Head of caudate nucleus (tissue), 42 donors: ENCODE measurements at regions not wholly inside any gene's neighbourhood (a gene's known extent, or its start where the extent isn't known, plus 50 kb on each side); places are given as distances from the start of the nearest gene placed in this dataset.
"Not testable (repeated sequence)": the region's sequence is repeated elsewhere in the genome, so short reads cannot be mapped to it uniquely, and the experiment has no call there.

Experiments used
- DNase-seq, 42 donors: peaks; one replicate each; pipeline versions ENCODE4 v3.0.0 to v3.0.0-alpha.2; 2020 to 2021; ENCODE audit warnings: mixed read lengths in 7 of 42
- intact Hi-C: fragments of 100-400 bp; cut with DNase I; formaldehyde crosslinking; loops from one replicate; pipeline ENCODE4 v1.15.0; 2022

DNA sequence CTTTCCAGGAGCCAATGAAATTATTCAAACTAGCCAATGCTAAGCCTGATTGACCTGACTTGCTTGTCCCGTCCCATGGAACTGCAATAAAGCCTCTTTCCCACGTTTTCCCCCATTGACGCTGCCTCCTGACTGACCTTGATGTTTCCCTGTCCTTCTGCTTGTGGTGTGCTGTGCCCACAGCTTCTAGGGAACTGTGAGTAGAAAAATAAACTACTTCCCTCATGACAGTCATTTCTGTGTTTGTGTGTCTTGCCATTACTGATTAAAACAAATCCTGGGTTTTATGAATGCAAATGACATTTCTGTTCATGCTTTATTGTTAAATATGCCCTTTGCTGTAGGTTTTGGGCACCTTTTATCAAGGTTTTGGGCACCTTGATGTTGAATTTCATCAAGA is 91.3 kb upstream of the ABI1 start:
- DNase-seq, result no peak
- intact Hi-C loops, result no loop called here

DNA sequence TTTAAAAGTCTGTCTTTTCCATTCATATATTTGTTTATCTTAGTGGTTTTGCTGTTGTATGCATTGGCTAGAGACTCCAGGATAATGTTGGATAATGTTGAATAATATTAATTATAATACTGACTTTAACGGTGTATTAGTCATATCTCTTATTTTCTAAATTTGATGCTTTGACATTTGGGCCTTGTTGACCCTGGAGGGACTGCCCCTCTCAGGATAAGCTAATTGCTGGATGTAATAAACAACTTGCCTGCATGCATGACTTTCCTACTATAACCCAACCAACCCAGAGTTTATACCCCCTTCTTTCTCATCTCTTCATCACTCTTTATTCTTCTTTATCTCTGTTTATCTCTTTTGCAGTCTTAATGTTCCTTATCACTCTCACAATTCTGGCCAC is 90.9 kb upstream of the ABI1 start:
- DNase-seq, result no peak
- intact Hi-C loops, result no loop called here

- intact Hi-C loops, result no loop called here
- no peak for DNase-seq
These were observed 90.2 kb upstream of the ABI1 start for GRCh38 chr10:26950934-26951333.

DNA sequence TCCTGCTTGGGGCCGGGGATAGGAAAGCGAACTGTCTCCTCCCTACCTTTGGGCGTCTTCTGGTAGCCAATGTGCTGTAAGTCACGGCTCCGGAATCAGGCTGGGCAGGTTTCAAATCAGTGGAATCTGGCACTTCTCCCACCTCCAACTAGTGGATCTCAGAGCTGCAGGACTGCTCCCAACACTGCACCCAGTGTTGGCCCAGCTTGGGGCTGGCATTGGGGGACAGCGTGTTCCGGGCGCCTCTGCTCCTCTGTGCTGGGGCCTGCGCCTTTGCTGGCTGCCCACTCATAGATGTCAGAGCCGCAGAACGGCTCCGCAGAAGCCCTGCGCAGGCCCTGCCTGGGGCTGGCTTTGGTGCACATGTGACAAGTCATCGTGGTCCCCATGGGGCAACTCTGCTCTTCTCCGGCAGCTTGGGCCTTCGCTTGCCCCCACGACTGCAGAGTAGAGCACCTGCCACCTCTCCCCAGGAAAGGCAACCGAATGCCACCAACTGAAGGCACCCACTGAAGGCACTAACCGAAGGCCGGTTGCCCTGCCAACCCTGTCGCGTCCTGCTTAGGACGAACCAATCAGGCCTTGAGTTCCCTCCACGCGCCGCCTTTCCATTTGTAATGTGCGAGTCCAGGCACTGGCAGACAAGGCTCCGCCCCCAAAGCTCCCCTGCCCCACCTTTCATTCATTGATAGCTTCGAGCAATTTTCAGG is 85.5 kb upstream of the ABI1 start:
- DNase-seq, result peak in 31 of 42 donors; percentile 12 to 73 (median 38)

DNA sequence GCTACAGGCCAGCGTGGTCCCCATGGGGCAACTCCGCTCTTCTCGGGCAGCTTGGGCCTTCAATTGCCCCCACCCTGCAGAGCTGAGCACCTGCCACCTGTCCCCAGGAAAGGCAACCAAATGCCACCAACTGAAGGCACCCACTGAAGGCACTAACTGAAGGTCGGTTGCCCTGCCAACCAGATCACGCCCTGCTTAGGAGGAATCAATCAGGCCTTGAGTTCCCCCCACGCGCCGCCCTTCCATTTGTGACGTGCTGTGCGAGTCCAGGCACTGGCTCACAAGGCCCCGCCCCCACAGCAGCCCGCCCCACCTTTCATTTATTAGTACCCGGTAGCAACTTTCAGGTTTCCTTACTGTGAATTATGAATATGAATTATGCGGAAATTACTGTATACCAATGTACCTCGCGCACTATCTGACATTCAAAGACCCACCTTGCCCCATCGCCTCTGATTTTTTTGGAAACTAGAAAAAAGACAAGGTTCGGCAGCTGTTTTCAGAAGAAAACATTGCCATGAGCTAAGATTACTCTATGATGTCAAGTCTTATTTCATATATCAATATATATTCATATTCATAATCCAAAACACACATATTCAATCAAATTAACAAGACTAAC is 83.6 kb upstream of the ABI1 start:
- intact Hi-C loops, result no loop called here
- no peak for DNase-seq

More for the DNA sequence above, 85.5 kb upstream of the ABI1 start:
- intact Hi-C loops, result no loop called here

- DNase-seq, result no peak
- intact Hi-C loops, result no loop called here
These were observed 79.2 kb upstream of the ABI1 start for GRCh38 chr10:26939962-26940354.

- intact Hi-C loops, result no loop called here
- DNase-seq, result no peak
These were observed 78.7 kb upstream of the ABI1 start for GRCh38 chr10:26939290-26939961.

DNA sequence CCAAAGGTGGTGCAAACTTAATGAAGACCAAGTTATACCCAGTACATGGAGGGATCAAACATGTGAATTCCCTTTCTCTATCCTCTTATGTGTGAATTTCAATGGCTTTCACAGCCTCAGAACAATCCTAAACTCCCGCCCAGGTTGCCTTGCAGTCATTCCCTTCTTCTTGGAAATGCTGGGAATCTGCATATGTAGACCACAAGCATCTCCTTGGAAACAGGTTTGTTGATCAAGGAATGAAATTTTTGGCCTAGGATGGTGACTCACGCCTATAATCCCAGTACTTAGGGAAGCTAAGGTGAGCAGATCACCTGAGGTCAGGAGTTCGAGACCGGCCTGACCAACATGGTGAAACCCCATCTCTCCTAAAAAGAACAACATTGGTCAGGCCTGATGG is 77.8 kb upstream of the ABI1 start:
- intact Hi-C loops, result no loop called here
- no peak for DNase-seq

- DNase-seq, result no peak
- intact Hi-C loops, result no loop called here
These were observed 76.6 kb upstream of the ABI1 start for GRCh38 chr10:26937371-26937770.

- intact Hi-C loops, result not testable (repeated sequence)
These were observed 73.4 kb upstream of the ABI1 start for GRCh38 chr10:26934190-26934589.

GRCh38 chr10:26932576-26932975 is 71.8 kb upstream of the ABI1 start:
- intact Hi-C loops, result no loop called here
- no peak for DNase-seq

More at GRCh38 chr10:26934190-26934589, 73.4 kb upstream of the ABI1 start:
- DNase-seq, result not testable (repeated sequence)

DNA sequence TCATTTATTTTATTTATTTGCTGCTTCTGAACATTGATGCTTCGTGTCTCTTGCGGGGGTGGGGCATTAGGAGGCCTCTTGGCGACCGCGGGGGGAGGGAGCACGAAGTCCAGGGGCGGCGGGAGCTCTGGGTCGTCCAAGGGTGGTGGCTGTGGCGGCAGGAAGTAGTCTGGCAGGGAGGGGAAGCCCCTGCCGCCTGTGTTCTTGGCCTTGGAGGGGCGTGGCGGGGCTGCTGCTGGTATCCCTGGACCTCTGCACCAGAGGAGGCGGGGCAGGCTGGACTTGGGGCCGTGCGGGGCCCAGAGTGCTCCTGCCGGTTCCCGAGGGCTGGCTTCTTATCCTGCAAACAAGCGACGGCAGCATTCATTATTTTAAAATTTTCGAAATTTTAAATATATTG is 70.5 kb upstream of the ABI1 start:
- intact Hi-C loops, result no loop called here
- no peak for DNase-seq

GRCh38 chr10:26922824-26923223 is 62.1 kb upstream of the ABI1 start:
- intact Hi-C loops, DNase-seq: not testable (repeated sequence)

DNA sequence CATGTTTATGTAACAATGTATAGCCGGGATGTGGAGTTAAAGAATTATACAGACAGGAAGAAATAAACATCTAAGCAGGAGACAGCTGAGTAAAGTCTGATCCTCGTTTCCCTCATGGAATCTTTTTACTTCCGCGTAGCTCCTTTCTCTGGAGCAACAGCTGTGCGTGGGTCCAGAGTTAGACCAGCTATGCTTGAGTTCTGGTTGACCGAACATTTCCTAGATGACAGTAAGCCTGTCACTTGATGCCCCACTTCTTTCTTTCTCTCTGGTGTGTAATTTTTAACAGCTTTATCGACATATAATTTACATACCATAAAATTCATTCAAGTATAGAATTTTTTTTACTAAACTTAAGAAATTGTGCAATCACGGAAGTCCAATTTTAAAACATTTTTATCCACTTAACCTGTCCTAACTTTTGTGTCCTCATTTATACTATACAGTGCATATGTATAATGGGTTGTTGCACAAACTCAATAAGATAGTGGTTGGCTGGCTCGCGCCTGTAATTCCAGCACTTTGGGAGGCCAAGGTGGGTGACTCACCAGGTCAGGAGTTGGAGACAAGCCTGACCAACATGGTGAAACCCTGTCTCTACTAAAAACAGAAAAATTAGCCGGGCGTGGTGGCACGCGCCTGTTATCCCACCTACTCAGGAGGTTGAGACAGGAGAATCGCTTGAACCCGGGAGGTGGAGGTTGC is 58.5 kb upstream of the ABI1 start:
- intact Hi-C loops, DNase-seq: not testable (repeated sequence)

DNA sequence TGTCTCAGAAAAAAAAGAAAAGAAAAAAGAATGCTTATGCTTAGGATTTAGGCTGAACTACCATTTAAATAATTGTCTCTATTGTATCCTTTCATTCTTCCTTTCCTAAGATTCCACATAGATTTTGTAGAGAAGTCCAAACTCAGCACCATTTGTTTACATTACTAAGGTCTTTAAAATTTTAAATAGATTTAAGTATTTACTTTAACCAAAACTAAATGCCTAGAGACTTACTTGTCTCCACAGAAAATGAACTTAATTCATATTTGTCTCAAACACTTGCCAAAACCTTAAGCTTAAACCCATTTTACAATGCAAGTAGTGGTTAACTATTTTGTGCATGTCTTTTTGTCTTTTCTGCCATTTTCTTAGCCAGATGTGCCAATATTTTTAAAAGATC is 54.1 kb upstream of the ABI1 start:
- intact Hi-C loops, result no loop called here
- DNase-seq, result no peak

- intact Hi-C loops, result no loop called here
- no peak for DNase-seq
These were observed 51.2 kb upstream of the ABI1 start for GRCh38 chr10:26911811-26912461.
